GM23338 (cell line): ENCODE measurements at regions not wholly inside any gene's neighbourhood (a gene's known extent, or its start where the extent isn't known, plus 50 kb on each side); places are given as distances from the start of the nearest gene placed in this dataset.

Experiments
- ATAC-seq: fragments of 200-7000 bp; cut with Tn5 transposase; 3 replicates; pipeline ENCODE4 v1.9.1; 2020
- DNase-seq: peaks from one replicate; pipeline ENCODE4 v3.0.0-alpha.2; 2015; ENCODE audit warnings: low spot score
- H2AFZ ChIP-seq: fragments of 200-600 bp; sonication (generic); 2 replicates; pipeline ENCODE4 v1.8.0; 2016; ENCODE audit warnings: antibody characterized with exemption, mild to moderate bottlenecking, moderate library complexity
- H3F3A ChIP-seq: fragments of 200-600 bp; sonication (generic); replicated peaks from 2 replicates; pipeline ENCODE4 v1.8.0; 2017; ENCODE audit warnings: antibody characterized with exemption, mixed run types, low read depth
- H3K27ac ChIP-seq: fragments of 200-600 bp; sonication (generic); 2 replicates; pipeline ENCODE4 v1.6.1; 2016; ENCODE audit warnings: low read depth
- H3K27me3 ChIP-seq: fragments of 200-600 bp; sonication (generic); 2 replicates; pipeline ENCODE4 v1.8.0; 2016; ENCODE audit warnings: mild to moderate bottlenecking, mixed run types, moderate library complexity; ENCODE audit not compliant: insufficient read depth
- H3K36me3 ChIP-seq: fragments of 200-600 bp; sonication (generic); 2 replicates; pipeline ENCODE4 v1.8.0; 2016; ENCODE audit warnings: mild to moderate bottlenecking; ENCODE audit not compliant: insufficient read depth
- H3K4me1 ChIP-seq: fragments of 200-600 bp; sonication (generic); 2 replicates; pipeline ENCODE4 v1.8.0; 2016; ENCODE audit warnings: mild to moderate bottlenecking, moderate library complexity; ENCODE audit not compliant: insufficient read depth
- H3K4me2 ChIP-seq: fragments of 200-600 bp; sonication (generic); 2 replicates; pipeline ENCODE4 v1.7.1; 2017; ENCODE audit warnings: mixed run types
- H3K4me3 ChIP-seq: fragments of 200-600 bp; sonication (generic); 2 replicates; pipeline ENCODE4 v1.6.1; 2016; ENCODE audit warnings: mixed run types
- H3K79me2 ChIP-seq: fragments of 200-600 bp; sonication (generic); replicated peaks from 2 replicates; pipeline ENCODE4 v1.8.0; 2017; ENCODE audit warnings: mild to moderate bottlenecking; ENCODE audit not compliant: insufficient read depth
- H3K9me2 ChIP-seq: fragments of 200-600 bp; sonication (generic); 2 replicates; pipeline ENCODE4 v1.8.0; 2017; ENCODE audit not compliant: insufficient read depth
- H4K20me1 ChIP-seq: fragments of 200-600 bp; sonication (generic); replicated peaks from 2 replicates; pipeline ENCODE4 v1.8.0; 2017; ENCODE audit warnings: mild to moderate bottlenecking; ENCODE audit not compliant: insufficient read depth
- H3K27ac Mint-ChIP-seq: 2 replicates; pipeline ENCODE4 v1.8.0; 2020; ENCODE audit warnings: inconsistent platforms, mild to moderate bottlenecking, moderate library complexity, mixed read lengths
- H3K27me3 Mint-ChIP-seq: 3 replicates; pipeline ENCODE4 v1.8.0; 2022; ENCODE audit warnings: low read depth, mild to moderate bottlenecking, moderate library complexity, mixed read lengths, inconsistent platforms; ENCODE audit not compliant: insufficient read depth, poor library complexity
- H3K36me3 Mint-ChIP-seq: 3 replicates; pipeline ENCODE4 v1.8.0; 2021; ENCODE audit warnings: low read depth, mild to moderate bottlenecking, inconsistent platforms, moderate library complexity, mixed read lengths
- H3K4me1 Mint-ChIP-seq: 3 replicates; pipeline ENCODE4 v1.8.0; 2020; ENCODE audit warnings: mild to moderate bottlenecking, inconsistent platforms, mixed read lengths
- H3K4me3 Mint-ChIP-seq: 3 replicates; pipeline ENCODE4 v1.8.0; 2021; ENCODE audit warnings: moderate library complexity, mild to moderate bottlenecking, inconsistent platforms, mixed read lengths
- H3K9me3 Mint-ChIP-seq: 3 replicates; pipeline ENCODE4 v1.8.0; 2020; ENCODE audit warnings: moderate library complexity, mild to moderate bottlenecking, inconsistent platforms, mixed read lengths
- CREB1 ChIP-seq: fragments of 250-450 bp; sonication (Bioruptor Pico); IDR thresholded peaks from 2 replicates; pipeline ENCODE4 v1.5.0; 2020; ENCODE audit warnings: low read depth, mild to moderate bottlenecking, moderate library complexity
- EZH2phosphoT487 ChIP-seq: fragments of 200-600 bp; sonication (generic); IDR thresholded peaks from one replicate; pipeline ENCODE4 v1.8.1; 2018; ENCODE audit warnings: antibody characterized with exemption; ENCODE audit not compliant: unreplicated experiment
- JUNB ChIP-seq: IDR thresholded peaks from one replicate; pipeline ENCODE4 v1.6.1; 2016; ENCODE audit warnings: antibody characterized with exemption; ENCODE audit not compliant: unreplicated experiment
- NANOG ChIP-seq: IDR thresholded peaks from 2 replicates; pipeline ENCODE4 v1.6.1; 2016; ENCODE audit warnings: antibody characterized with exemption, borderline replicate concordance
- POLR2AphosphoS5 ChIP-seq: IDR thresholded peaks from 2 replicates; pipeline ENCODE4 v1.6.1; 2016; ENCODE audit warnings: antibody characterized with exemption, low read depth
- ZNF114 ChIP-seq: fragments of 250-450 bp; sonication (Bioruptor Pico); IDR thresholded peaks from 2 replicates; pipeline ENCODE4 v1.5.0; 2020; ENCODE audit warnings: mild to moderate bottlenecking, moderate library complexity
- ZNF331 ChIP-seq: fragments of 250-450 bp; sonication (Bioruptor Pico); IDR thresholded peaks from 2 replicates; pipeline ENCODE4 v1.5.0; 2020; ENCODE audit warnings: low read depth, mild to moderate bottlenecking, moderate library complexity
- TF ChIP-seq, protein P1 (sequence below): fragments of 250-450 bp; sonication (Bioruptor Pico); IDR thresholded peaks from 2 replicates; pipeline ENCODE4 v1.5.0; 2020; ENCODE audit warnings: mild to moderate bottlenecking, moderate library complexity
- TF ChIP-seq, protein P2 (sequence below), 2 experiments: fragments of 200-600 bp in 1 of 2; sonication (generic) in 1 of 2; conservative IDR thresholded peaks; 2 replicates each; pipeline versions ENCODE4 v1.5.1 to v1.6.1; 2016 to 2017; ENCODE audit warnings: antibody characterized with exemption in 2 of 2, low read depth in 2 of 2, mild to moderate bottlenecking in 2 of 2, moderate library complexity in 1 of 2

DNA sequence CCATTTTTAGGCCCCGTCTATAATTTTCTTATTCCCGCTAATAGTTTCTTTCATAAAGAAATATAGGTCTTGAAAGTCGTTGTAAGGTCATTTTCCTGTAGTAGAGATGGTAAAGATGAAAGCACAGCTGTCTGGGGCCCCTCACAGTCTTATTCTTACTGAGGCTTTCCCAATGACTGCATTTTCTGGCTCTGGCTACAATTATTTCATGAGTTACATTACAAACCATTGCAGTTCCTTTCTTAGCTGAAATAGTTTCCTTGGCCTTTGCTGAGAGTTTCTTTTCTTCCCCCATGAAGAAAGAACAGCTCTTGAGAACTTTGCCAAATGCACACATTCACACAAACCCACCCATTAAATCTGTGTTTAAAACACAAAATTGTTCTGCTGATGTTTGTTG, 113.0 kb downstream of the DYRK2 start:
- Histone ChIP-seq H3K27ac (no peak overlapping the region), H3F3A (no peaks in the 10 kb centered on the region), H2AFZ (no peak overlapping the region), H3K36me3 (no peaks in the 10 kb centered on the region), H3K27me3 (no peaks in the 10 kb centered on the region), H3K79me2 (no peaks in the 10 kb centered on the region), H3K4me1 (peaks cover 5% of the 10 kb centered on the region), H3K4me2 (no peak overlapping the region), H4K20me1 (no peaks in the 10 kb centered on the region), H3K9me2 (no peaks in the 10 kb centered on the region; the same call in none of the 2 replicates), H3K4me3 (no peak overlapping the region)
- Mint-ChIP-seq H3K4me1 (peaks cover 8% of the 10 kb centered on the region; the same call in 2 of the 3 replicates), H3K36me3 (peaks cover 3% of the 10 kb centered on the region), H3K27ac (no peak overlapping the region), H3K27me3 (no peaks in the 10 kb centered on the region), H3K9me3 (no peaks in the 10 kb centered on the region), H3K4me3 (no peak overlapping the region)
- no peak for ATAC-seq
- TF ChIP-seq ZNF114 (CRISPR knock-in tag): no peak
- TF ChIP-seq, protein P1, sequence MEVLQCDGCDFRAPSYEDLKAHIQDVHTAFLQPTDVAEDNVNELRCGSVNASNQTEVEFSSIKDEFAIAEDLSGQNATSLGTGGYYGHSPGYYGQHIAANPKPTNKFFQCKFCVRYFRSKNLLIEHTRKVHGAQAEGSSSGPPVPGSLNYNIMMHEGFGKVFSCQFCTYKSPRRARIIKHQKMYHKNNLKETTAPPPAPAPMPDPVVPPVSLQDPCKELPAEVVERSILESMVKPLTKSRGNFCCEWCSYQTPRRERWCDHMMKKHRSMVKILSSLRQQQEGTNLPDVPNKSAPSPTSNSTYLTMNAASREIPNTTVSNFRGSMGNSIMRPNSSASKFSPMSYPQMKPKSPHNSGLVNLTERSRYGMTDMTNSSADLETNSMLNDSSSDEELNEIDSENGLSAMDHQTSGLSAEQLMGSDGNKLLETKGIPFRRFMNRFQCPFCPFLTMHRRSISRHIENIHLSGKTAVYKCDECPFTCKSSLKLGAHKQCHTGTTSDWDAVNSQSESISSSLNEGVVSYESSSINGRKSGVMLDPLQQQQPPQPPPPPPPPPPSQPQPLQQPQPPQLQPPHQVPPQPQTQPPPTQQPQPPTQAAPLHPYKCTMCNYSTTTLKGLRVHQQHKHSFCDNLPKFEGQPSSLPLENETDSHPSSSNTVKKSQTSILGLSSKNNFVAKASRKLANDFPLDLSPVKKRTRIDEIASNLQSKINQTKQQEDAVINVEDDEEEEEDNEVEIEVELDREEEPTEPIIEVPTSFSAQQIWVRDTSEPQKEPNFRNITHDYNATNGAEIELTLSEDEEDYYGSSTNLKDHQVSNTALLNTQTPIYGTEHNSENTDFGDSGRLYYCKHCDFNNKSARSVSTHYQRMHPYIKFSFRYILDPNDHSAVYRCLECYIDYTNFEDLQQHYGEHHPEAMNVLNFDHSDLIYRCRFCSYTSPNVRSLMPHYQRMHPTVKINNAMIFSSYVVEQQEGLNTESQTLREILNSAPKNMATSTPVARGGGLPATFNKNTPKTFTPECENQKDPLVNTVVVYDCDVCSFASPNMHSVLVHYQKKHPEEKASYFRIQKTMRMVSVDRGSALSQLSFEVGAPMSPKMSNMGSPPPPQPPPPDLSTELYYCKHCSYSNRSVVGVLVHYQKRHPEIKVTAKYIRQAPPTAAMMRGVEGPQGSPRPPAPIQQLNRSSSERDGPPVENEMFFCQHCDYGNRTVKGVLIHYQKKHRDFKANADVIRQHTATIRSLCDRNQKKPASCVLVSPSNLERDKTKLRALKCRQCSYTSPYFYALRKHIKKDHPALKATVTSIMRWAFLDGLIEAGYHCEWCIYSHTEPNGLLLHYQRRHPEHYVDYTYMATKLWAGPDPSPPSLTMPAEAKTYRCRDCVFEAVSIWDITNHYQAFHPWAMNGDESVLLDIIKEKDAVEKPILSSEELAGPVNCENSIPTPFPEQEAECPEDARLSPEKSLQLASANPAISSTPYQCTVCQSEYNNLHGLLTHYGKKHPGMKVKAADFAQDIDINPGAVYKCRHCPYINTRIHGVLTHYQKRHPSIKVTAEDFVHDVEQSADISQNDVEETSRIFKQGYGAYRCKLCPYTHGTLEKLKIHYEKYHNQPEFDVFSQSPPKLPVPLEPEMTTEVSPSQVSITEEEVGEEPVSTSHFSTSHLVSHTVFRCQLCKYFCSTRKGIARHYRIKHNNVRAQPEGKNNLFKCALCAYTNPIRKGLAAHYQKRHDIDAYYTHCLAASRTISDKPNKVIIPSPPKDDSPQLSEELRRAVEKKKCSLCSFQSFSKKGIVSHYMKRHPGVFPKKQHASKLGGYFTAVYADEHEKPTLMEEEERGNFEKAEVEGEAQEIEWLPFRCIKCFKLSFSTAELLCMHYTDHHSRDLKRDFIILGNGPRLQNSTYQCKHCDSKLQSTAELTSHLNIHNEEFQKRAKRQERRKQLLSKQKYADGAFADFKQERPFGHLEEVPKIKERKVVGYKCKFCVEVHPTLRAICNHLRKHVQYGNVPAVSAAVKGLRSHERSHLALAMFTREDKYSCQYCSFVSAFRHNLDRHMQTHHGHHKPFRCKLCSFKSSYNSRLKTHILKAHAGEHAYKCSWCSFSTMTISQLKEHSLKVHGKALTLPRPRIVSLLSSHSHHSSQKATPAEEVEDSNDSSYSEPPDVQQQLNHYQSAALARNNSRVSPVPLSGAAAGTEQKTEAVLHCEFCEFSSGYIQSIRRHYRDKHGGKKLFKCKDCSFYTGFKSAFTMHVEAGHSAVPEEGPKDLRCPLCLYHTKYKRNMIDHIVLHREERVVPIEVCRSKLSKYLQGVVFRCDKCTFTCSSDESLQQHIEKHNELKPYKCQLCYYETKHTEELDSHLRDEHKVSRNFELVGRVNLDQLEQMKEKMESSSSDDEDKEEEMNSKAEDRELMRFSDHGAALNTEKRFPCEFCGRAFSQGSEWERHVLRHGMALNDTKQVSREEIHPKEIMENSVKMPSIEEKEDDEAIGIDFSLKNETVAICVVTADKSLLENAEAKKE (CRISPR knock-in tag): no peak
- TF ChIP-seq NANOG: no peak
- no peak for TF ChIP-seq EZH2phosphoT487
- no peak for TF ChIP-seq POLR2AphosphoS5
- DNase-seq: no peak

DNA sequence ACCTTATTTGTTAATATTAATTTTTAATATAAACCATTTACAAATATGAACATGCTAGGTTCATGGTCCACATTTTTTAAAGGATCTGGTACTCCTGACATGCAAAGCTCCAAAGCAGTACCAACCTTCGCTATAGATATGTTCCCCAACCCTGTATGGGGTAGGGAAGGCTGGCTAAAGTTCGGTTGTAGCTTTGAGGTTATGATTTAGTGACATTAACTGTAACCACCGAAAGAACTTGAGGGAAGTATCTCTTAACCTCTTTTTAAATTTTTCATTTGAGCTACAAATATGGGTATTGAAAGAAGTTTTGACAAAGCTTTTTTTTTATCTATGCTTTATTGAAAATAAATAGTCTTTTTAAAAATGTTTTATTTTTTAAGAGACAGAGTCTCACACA, 115.5 kb downstream of the DYRK2 start:
- Mint-ChIP-seq H3K27me3 (no peaks in the 10 kb centered on the region), H3K36me3 (peaks cover 3% of the 10 kb centered on the region), H3K9me3 (no peaks in the 10 kb centered on the region), H3K27ac (no peak overlapping the region), H3K4me1 (peaks cover 6% of the 10 kb centered on the region; the same call in 2 of the 3 replicates), H3K4me3 (no peak overlapping the region)
- no peaks in the 10 kb centered on the region for H3K79me2 ChIP-seq
- no peak overlapping the region for H2AFZ ChIP-seq
- H3K4me1 ChIP-seq: peaks cover 5% of the 10 kb centered on the region
- no peak overlapping the region for H3K27ac ChIP-seq
- H4K20me1 ChIP-seq: no peaks in the 10 kb centered on the region
- ATAC-seq (no peak), DNase-seq (no peak)
- no peaks in the 10 kb centered on the region for H3F3A ChIP-seq
- no peaks in the 10 kb centered on the region for H3K36me3 ChIP-seq
- no peak overlapping the region for H3K4me3 ChIP-seq
- H3K4me2 ChIP-seq: no peak overlapping the region
- no peaks in the 10 kb centered on the region for H3K27me3 ChIP-seq
- no peaks in the 10 kb centered on the region; the same call in none of the 2 replicates for H3K9me2 ChIP-seq
- TF ChIP-seq CREB1 (CRISPR knock-in tag) (no peak), EZH2phosphoT487 (no peak), ZNF331 (CRISPR knock-in tag) (no peak), ZNF114 (CRISPR knock-in tag) (no peak), JUNB (no peak)
- TF ChIP-seq, protein P2, sequence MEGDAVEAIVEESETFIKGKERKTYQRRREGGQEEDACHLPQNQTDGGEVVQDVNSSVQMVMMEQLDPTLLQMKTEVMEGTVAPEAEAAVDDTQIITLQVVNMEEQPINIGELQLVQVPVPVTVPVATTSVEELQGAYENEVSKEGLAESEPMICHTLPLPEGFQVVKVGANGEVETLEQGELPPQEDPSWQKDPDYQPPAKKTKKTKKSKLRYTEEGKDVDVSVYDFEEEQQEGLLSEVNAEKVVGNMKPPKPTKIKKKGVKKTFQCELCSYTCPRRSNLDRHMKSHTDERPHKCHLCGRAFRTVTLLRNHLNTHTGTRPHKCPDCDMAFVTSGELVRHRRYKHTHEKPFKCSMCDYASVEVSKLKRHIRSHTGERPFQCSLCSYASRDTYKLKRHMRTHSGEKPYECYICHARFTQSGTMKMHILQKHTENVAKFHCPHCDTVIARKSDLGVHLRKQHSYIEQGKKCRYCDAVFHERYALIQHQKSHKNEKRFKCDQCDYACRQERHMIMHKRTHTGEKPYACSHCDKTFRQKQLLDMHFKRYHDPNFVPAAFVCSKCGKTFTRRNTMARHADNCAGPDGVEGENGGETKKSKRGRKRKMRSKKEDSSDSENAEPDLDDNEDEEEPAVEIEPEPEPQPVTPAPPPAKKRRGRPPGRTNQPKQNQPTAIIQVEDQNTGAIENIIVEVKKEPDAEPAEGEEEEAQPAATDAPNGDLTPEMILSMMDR (conservative IDR thresholded peaks at IDR 0.05; ENCODE audit: low read depth in 2 of 2): no peak
